ENCODE measurements at regions not wholly inside any gene's neighbourhood (a gene's known extent, or its start where the extent isn't known, plus 50 kb on each side); places are given as distances from the start of the nearest gene placed in this dataset.

- no peak for DNase-seq
These were observed 300.4 kb upstream of the RUNX1 start for GRCh38 chr21:35349376-35350080.

DNA sequence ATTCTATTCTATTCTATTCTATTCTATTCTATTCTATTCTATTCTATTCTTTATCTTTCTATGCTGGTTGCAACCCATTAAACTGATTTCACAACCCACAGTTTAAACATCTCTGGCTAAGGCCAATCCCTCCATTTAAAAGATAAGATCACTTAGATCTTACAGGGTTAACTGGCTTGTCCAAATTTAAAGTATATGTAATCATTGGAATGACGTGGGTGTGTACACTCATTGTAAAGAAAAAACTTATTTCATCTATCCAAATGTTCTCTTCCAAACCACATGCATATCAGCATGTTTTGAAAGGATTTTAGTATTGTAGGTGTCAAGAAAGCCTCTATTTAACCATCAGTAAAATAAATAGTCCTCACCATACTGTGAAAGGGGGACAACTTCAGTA lies 299.6 kb upstream of the RUNX1 start:
- DNase-seq = no peak

DNA sequence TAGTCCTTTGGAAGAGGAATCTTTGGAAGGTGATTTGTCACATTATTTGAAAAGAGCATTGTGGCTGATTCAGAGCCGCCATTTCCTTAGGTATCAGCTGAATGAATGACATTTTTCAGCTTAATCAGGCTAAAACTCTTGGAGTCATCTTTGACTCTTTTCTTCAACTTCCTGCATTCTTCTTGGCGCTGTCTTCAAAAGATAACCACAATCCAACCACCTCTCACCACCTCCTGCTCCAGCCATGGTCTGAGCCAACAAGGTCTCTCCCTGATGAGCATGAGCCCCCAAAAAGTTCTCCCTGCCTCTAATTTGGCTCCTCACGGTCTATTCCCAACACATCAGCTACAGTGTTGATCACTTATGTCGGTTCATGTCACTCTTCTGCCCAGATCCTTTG lies 297.6 kb upstream of the RUNX1 start:
- no peak for DNase-seq

DNA sequence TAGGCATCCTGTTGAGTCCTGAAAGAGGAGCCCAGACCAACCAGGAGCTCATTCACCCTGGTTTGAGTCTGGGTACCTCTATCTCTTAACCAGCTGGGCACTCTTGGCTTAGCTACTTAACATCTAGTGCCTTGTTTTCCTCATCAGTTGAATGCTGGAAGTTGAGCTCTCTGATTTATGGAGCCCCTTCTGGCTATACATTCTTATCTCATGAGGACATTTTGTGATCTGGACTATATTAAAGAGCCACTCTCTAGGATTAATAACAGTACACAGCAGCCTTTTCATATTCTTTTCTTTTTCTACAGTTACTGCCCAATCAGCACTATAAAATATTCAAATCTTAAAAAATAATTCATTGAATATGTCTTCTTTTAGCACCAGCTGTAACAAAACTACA lies 296.9 kb upstream of the RUNX1 start:
- no peak for DNase-seq

DNA sequence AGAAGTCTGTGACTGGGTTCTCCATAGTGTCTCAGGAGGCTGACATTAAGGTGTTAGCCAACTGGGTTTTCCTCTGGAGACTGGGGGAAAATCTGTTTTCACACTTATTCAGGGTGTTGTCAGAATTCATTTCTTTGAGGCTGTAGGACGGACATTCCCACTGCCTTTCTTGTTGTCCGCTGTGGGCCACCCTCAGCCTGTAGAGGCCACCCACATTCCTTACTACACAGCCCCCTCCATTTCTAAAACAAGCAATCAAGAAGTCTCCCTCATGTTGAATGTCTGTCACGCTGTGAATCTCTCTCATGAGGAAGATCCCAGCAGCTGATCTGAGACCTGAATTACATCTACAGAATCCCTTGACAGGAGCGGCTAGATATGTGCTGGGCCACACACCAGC lies 295.5 kb upstream of the RUNX1 start:
- DNase-seq = no peak

GRCh38 chr21:35343046-35343819 lies 294.1 kb upstream of the RUNX1 start:
- DNase-seq = no peak

GRCh38 chr21:35342440-35342839 lies 293.3 kb upstream of the RUNX1 start:
- DNase-seq = no peak

DNA sequence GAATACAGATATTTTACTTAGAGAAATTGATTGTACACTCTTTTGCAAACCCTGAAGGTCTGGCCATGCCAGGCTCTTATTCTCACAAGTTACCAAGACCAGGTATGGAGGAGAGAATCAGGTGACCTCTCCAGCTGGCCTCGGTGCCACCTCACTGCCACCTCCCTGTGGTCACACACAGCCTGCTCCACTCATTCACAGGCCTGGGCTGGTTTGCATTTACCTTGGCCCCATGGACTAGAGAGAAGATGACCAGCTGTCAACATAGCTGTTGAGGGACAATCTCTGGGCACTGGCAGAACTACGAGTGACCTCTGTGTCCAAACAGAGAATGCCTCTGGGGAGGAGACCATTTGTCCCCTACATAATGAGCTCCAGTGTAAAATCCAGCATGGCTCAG lies 291.2 kb upstream of the RUNX1 start:
- no peak for DNase-seq

GRCh38 chr21:35338881-35339632 lies 290.0 kb upstream of the RUNX1 start:
- no peak for DNase-seq

- no peak for DNase-seq
These were observed 289.2 kb upstream of the RUNX1 start for GRCh38 chr21:35338281-35338680.

DNA sequence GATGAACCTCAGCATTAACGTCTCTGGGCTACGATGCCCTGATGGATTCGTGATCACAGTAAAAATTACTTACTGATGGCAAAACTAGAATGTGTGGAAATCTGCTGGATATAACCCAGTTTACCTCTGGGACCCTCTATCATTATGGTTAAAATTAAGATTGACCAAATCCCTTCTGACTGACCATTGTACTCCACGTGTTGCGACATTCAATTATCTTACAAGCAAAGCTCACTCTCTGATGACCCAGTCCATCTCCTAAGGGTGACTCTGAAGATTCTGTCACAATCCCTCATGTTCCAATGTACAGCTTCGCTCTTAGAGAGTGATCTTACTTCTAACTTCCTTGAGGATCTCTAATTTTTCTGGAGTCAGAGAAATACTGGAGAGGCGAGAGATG lies 288.5 kb upstream of the RUNX1 start:
- no peak for DNase-seq

DNA sequence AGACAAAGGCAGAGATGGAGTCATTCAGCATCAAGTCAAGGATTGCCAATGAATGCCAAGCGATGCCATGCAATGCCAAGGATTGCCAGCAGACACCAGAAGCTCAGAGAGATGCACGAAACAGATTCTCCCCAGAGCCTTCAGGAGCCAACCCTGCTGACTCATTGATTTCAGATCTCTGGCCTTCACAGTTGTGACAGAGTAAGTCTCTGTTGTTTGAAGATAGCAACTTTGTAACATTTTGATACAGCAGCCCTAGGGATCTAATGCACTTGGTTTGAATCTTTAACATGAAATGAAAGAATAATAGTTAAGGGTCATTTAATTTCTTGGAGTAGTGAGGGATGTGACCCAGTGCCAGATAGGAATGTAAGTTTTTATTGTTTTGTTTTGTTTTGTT lies 287.4 kb upstream of the RUNX1 start:
- no peak for DNase-seq

DNA sequence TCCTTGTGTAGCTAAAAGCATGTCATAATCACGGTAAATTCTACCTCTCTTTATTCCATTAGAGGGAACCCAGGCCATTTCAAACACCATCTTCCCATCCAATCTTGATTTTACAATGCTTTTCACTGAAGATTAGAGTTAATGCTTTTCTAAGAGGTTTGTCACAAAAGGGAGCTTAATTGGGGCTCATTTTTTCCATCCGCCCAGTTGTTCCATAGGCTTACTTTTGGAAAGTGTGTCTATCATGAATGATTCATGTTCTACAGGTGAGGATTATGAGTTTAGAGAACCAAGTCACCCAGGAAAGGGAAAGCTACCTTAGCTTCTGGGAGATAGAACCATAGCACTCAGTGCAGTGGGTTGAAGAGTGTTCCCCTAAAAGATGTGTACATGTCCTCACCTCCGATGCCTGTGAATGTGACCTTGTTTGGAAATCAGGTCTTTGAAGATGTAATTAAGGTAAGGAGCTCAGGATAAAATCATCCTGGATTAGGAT lies 286.9 kb upstream of the RUNX1 start:
- DNase-seq = no peak

DNA sequence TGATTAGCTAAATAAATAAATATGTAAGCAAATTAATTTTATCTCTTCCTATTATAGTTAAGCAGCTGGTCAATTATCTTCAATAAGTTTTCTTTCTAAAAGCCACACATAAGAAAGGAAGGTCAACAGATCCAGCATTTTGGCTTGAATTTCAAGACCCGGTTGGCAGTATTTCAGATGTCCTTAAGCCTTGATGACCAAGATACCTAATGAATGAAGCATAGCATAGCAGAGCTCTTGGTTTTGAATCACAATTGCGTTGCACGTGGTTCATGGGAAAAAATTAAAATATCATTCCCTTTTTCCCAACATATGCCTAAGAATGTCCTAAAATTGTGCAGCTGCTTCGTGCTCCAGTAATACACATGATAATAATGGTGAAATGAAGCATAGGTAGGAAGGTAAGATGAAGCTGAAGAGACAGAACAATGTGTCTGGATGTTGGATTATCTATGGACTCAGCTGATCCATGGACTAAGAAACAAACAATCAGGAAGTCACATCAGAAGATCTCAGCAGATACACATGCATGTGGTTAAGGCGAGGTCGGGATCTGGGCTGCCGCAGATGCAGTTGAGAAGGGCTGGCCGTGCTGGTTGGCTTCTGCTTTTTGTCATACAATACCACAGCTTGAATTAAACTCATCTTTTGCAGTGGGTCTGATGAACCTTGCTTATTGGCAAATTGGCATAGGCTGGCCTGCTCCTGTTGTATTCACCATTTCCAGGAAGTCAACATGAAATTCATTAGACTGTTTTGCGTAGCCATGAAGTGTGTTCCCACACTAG lies 284.9 kb upstream of the RUNX1 start:
- no peak for DNase-seq

DNA sequence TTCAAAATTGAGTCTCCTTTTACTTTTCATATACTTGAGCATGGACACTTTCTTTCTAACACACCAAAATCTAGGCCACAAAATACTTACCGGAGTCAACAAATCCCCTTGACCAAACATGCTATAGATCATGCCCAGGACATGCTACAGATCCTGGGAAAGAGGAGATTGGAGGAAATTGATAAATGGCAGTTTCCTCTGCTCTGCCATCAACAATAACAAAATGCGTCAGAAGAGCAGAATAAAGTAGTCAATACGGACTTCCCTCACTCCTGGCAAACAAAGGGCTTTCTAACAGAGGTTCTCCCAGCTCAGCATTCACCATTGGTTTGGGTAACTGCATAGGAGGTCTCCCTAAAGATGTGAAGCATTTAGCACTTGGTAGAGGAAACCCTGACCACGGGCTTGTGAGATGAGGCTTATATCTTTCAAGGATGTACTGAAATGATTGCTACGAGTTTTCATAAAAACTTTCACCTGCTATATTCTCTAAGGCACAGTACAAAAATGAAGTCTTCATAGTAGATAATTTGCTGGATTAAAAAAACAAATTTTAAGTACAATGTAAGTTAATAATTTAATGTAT lies 283.8 kb upstream of the RUNX1 start:
- no peak for DNase-seq

DNA sequence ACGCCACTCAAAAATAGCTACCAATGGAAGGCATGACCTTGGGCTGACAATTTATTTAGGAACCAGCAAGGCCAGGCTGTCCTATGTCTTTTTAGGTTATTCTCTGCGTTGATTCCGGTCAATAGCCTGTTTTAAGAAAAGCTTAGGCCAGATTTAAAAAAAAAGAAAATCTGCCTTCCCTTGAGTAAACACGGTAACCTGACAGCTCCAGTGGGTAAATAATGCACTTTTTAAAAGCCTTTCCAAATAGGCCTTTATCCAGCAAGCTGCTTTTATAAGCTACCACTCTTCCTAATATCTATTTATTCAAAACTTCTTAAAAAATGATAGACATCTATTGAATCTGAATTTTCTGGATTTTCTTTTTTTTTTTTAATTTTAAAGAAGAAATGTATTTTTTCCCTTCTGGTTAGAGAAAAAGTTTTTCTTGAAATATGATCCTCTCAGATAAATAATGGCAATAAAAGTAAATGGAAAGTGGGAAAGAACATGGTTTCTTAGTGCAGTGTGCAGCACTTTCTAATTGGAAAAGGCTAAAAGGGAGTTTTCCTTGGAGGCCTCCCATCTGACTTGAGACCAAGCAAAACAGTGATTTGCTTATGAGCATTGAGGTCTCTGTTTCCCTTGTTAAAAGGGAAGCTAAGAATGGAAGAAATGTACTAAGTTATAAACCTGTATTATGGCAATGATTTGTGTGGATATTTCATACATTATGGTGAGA lies 281.0 kb upstream of the RUNX1 start:
- DNase-seq = no peak

GRCh38 chr21:35328856-35329455 lies 279.9 kb upstream of the RUNX1 start:
- no peak for DNase-seq

DNA sequence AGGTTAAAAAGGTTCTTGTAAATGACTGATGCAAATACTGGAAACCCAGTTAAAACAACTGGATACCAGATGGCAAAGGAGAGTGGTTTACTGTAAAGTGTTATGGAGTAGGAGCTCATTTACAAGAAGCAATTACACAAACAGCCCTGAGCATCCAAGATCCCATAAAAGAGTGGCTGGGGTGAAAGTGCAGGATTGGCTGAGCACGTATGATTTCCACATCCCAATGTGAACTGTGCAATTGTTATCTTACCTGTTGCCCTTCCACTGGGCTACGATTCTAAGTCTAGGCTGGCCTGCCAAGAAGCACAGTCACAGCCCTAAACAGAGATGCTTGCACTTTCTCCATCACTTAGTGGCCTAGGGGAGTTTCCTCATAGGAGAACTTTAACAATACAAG lies 277.6 kb upstream of the RUNX1 start:
- no peak for DNase-seq

DNA sequence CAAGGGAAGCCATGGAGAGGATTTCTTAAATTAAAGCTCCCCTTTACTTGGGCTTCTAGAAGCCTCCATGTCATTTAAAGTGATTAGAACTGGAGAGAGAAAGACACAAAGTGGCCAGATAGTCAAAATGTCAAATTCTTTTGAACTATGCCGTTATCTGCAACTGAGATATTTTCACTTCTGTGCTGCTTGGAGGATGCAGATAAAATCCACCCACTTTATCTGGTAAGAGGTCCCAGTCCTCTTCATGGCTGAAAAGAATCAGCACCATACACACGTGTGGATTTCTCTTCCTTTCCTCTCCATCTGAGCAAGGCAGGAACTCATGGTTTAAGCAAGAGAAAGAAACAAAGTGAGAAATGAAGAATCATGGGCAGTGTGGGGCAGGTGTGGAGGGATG lies 276.9 kb upstream of the RUNX1 start:
- no peak for DNase-seq

DNA sequence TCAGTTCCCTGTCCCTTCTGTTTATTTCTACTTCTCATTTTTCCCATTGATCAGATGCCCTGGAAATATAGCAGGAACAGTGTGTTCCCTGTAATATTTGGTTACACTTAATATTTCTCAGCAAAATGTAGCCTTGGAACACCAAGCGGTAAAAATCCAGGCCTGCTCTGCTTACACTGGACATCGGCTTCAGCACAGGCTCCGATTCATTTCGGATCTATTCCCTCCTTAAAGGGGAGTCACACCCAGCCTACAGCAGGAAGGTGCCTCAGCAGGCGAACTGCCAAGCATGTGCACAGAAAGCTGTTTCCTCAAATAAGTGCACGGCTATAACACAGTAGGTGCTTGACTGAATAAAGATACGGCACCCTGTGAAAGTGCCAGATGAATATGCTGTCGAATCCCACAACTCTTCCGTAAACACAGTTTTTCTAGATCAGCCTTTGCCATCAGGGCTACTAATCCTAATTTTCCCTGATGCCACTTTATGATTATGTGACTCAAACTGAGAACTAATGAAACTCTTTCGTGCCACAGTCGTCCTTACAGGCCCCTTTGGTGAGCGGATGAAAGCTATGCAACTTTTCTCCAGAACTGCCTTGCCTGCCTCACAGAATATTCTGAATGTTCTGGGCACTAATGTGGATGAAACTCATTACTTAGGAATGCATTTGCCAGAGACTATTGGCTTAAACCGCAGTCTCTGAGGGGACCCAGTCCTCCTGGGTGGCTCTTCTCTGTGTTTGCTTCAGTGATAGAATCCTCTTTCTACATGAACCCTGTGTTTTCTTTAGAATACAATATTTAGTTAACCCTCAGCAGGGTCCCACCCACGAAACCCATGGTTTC lies 275.5 kb upstream of the RUNX1 start:
- no peak for DNase-seq
